HG02610 (cell line): ENCODE measurements at regions not wholly inside any gene's neighbourhood (a gene's known extent, or its start where the extent isn't known, plus 50 kb on each side); places are given as distances from the start of the nearest gene placed in this dataset.
"Not testable (repeated sequence)": the region's sequence is repeated elsewhere in the genome, so short reads cannot be mapped to it uniquely, and the experiment has no call there.

Source experiments
- ATAC-seq: cut with Tn5 transposase; IDR thresholded peaks from one replicate; pipeline ENCODE4 v1.9.1; 2021; ENCODE audit warnings: mild to moderate bottlenecking, moderate library complexity; ENCODE audit not compliant: unreplicated experiment

DNA sequence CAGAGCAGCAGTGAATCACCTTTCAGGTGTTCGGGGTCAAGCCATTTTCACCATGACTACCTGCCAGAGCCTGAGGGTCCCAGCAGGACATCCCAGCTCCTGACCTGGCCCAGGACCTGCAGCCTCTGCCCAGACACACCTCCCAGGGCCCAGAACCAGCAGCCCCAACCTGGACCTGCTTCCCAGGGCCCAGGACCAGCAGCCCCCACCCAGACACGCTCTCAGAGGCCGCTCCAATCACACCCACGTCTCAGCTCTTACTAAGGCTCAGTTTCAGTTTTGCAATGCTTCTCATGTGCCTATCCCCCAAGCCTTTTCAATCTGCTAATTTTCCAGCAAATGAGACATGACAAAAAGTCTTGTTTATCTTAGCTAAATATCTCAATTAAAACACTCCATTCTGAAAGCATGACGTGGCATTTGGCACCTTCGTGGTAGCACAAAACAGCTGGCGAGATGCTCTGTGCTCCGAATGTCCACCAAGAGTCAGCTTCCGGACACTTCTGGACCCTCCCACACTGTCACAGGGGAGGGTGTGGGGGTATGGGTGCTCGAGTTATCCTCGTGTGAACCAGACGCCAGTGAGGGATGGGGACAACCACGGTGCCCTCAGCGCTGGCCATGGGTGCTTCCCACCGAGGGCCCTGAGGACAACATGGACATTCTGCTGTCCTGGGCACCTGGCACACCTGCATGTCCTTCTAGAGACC lies 253.2 kb downstream of the DLL1 start:
- no peak for ATAC-seq

DNA sequence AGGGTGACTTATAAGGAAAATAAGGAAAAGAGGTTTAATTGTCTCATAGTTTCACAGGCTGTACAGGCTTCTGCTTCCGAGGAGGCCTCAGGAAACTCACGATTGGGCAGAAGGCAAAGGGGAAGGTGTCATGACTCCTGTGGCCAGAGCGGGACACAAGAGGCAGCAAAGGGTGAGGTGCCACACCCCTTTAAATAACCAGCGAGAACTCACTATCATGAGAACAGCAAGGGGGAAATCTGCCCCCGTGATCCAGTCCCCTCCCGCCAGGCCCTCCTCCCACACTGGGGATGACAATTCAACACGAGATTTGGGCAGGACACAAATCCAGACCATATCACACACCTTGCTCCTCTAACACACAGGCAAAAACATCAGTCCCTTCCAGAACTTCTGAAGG lies 254.0 kb downstream of the DLL1 start:
- ATAC-seq = no peak

DNA sequence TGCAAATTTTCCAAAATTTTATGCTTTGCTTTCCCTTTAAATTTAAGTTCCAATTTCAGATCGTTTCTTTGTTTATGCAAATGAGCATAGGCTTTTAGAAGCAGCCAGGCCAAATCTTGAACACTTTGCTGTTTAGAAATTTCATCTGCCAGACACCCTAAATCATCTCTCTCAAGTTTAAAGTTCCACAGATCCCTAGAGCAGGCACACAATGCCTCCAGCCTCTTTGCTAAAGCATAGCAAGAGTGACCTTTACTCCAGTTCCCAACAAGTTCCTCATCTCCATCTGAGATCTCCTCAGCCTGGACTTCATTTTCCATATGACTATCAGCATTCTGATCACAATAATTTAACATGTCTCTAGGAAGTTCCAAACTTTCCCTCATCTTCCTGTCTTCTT lies 254.5 kb downstream of the DLL1 start:
- not testable (repeated sequence) for ATAC-seq

DNA sequence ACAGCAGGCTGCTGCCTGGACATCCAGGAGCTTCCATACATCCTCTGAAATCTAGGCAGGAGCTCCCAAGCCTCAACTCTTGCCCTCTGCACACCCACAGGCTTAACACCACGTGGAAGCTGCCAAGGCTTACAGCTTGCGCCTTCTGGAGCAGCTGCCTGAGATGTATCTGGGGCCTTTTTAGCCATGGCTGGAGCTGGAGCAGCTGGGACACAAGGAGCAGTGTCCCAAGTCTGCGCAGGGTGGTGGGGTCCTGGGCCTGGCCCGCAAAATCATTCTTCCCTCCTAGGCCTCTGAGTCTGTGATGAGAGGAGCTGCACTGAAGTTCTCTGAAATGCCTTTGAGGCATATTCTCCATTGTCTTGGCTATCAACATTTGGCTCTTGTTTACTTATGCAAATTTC lies 255.0 kb downstream of the DLL1 start:
- no peak for ATAC-seq

DNA sequence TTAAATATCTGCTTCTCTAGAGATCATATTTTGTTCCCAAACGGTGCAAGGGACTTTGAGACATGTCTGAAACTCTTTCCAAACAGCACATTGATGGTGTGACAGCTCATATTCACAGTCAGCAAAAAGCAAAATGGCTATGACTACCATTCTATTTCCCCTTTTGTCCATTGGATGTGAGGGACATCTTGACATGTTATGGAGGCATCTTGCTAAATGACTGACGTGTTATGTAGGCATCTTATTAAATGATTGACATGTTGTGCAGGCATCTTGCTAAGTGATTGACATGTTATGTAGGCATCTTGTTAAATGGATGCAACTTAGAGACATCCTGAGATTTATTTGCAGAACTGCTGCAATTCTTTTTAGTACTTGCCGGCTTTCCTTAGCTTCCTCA lies 255.8 kb downstream of the DLL1 start:
- ATAC-seq = no peak

DNA sequence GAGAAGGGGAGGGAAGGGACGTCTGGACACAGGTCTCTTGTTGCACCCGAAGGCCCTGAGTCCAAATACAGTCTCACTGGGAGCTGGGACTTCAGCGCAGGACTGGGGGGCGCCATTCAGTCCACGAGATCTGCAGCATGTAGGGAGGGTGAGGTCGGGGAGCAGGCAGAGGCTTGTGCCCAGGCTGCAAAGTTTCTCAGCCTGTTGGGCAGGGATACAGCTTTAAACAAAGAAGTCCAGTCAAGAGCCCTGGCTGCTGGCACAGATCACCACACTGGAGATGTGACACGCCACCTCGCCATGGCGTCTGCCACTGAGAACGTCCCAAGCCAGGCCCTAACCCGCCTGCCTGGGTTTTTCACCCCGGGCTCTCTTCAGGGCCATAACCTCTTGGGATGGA lies 256.6 kb downstream of the DLL1 start:
- ATAC-seq = no peak

DNA sequence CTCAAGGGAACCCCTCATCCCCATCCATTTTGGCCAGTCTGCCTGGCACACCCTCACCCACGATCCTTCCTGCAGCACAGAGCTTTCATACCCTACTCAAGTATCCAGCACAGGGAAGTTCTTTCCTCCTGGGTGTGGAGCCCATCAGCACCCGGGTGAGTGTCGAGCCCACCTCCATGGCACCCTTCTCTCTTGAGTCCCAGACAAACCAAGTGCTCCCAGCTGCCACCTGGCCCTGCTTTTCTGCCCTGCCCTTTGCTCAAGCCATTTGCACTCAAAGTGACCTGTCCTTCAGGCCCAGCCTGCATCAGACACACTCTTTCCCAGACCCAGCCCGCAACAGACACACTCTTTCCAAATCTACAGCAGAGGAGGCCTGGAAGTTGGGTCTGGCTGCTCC lies 257.2 kb downstream of the DLL1 start:
- no peak for ATAC-seq

DNA sequence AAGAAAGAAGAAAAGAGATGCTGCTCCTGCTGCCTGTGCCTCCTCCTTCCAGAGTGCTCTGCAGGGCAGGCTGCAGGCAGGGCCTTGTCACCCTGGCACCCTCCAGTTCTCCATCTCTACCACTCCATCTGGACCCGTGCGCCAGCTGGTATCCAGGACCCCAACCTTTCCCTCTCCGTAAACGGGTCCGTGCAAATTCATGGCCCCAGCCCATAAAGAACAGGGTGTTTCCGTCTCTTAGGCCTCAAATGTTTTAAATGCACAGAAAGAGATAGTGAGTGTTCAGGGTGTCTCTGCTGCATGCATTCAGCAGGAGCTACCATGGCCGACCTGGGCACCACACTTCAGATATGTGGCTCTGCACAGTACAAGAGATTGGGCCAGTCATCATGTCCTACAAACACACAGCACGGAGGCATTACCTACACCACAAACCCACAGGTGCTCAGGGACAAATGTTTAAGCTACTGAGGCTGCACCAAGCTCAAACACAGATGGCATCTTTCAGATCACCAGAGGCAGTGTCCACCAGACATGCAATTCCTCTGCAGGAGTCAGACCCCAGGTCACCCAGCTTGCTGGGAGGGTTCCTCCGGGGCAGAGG lies 258.1 kb downstream of the DLL1 start:
- no peak for ATAC-seq

DNA sequence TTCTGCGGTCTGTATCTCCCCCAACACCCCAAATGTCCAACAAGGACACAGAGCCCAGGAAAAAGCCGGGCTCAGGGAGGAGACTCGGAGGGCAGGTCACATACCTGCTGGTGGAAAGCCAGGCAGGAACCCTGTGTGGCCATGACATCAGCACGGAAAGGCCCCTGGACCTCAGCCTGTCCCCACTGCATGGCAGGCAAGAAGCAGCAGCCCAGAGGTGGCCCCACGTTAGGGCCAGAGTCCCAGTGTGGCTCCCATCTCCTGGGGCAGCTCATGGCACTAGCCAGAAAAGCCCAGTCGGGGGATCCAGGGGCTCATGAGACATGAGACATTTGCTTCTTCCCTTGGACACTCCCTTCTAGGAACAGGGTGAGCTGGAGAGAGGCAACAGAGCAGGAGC lies 258.7 kb downstream of the DLL1 start:
- no peak for ATAC-seq

DNA sequence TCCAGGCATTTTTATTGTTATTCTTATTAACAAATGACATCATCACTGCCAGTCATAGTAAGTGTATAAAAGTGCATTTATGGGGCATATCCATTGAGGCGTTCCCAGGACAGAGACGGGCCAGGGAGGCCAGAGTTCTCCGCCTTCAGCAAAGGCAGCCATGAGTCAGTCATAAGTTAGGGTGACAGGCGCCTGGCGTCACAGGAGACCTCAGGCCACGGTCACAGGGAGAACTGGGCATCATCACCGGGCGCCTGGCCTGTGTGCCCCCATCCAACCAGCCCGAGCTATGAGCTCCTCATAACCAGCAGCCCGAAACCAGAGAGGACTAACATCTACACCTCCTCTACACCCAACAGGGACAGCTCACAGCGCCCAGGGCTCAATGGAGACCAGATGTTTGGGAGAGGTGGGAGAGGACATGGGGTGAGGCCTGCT lies 259.2 kb downstream of the DLL1 start:
- ATAC-seq = no peak

DNA sequence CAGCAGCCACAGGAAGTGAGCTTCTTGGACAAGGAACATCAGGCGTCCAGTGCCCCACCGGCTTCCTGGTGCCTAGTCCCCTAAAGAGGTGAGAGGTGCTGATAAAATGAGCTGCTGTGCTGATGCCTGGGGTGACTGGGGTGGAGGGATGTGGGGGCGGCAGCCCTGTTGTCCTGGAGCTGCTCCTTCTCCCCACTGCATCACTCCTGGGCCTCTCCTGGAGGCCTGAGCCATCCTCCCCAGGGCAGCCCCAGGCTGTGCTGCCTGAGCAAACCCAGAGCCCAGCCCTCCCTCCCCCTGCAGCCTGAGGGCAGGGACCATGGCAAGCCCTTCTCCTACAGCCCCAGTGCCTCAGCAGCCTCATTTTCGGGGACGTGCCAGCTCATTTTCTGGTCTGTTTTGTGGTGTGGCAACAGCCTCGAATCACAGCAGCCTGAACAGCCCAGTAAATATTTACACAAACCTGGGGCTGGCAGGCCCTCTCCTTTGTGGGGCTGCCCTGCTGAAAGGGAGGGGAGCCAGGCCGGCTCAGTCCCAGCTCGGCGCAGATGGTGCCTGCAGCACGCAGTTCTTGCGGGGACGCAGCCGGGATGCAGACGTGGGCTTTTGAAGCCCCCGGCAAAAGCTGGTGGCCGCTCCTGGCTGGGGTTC lies 259.9 kb downstream of the DLL1 start:
- ATAC-seq = no peak

DNA sequence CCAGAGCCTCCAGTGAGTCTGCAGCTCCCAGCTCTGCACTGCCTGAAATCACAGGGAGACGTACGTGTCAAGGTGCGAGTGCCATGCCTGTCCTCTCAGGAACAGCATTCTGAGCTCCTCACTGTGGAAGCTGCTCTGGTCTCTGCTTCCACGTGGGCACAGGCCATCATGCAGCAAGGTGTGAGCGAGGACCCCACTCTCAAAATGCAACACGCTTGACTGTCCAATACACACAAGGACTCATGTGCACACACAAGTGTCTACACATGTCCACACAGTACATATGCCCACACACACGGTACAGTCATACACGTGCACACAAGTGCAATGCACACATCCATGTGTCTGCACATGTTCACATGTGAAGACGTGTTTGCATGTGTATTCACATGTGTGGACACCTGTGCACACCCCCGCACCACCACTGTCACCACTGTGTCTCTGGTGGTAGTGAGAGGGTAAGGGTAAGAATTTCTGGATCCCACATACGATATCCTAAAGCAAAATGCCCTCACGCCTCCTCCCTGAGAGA lies 260.5 kb downstream of the DLL1 start:
- no peak for ATAC-seq

DNA sequence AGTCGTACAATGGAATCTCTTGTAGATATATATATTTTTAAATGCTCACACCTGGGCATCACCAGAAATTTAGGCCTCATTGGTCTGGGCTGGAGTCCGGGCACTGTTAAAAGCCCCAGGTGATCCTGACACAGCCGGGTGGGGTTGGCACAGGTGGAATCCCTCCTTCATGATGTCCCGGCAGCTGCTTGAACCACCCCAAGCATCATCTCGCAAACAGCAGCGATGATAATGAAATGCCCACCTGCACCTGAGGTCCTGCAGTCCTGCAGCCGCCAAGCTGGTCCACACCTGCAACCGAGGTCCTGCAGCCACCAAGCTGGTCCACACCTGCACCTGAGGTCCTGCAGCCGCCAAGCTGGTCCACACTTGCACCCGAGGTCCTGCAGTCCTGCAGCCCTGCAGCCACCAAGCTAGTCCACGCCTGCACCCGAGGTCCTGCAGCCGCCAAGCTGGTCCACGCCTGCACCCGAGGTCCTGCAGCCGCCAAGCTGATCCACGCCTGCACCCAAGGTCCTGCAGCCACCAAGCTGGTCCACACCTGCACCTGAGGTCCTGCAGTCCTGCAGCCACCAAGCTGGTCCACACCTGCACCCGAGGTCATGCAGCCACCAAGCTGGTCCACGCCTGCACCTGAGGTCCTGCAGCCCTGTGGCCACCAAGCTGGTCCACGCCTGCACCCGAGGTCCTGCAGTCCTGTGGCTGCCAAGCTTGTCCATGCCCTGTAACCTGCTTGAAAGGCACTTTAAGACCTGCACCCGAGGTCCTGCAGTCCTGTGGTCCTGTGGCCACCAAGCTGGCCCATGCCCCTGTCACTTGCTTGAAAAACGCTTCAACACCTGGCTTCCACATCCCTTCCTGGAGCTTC lies 261.2 kb downstream of the DLL1 start:
- ATAC-seq = no peak

DNA sequence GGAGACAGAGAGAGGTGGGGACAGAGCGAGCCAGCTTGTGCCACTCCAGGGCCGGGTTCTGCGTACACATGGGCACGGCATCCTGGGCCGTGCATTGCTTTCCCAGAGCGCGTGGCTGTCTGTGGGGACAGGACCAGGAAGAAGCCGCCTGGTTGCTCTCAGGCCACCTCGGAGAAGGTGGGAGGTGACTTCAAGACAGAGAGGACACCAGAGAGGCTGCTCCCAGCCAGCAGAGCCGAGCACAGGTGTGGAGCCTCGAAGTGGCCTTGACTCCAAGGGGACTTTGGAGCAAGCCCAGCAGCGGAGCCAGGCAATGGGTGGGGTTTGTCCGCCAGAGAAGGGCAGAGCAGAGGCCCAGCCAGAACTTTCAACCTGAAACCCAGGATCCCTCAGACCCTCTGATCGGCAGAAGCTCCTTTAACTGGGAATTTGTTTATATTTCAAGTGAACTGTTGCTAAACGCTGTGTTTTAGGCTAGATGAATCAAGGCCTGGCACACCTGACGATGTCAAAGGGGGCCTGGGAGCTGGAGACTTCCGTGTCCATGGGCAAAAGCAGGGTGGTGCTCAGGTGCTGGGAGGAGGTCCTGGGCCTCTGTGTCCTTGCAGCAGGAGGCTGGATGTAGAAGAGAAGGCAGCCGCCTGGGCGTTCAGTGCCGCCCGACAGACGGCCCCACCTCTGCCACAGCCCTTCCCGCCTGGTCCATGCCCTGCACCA lies 262.1 kb downstream of the DLL1 start:
- ATAC-seq = no peak

DNA sequence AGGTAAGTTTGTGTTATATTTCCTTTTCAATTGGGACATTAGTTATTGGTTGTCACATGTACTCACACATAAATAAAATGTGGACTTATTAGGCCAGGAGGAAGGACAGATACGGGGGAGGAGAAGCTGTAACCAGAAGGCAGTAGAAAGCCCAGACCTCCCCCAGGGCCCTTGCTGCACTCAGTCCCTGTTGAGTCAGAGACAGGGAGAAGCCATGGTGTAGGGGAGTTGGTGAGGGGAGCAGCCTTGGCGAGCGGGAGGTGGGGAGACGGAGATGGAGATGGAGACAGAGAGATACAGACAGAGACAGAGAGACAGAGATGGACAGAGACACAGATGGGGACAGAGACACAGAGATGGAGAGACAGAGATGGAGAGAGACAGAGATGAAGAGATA lies 263.2 kb downstream of the DLL1 start:
- no peak for ATAC-seq

DNA sequence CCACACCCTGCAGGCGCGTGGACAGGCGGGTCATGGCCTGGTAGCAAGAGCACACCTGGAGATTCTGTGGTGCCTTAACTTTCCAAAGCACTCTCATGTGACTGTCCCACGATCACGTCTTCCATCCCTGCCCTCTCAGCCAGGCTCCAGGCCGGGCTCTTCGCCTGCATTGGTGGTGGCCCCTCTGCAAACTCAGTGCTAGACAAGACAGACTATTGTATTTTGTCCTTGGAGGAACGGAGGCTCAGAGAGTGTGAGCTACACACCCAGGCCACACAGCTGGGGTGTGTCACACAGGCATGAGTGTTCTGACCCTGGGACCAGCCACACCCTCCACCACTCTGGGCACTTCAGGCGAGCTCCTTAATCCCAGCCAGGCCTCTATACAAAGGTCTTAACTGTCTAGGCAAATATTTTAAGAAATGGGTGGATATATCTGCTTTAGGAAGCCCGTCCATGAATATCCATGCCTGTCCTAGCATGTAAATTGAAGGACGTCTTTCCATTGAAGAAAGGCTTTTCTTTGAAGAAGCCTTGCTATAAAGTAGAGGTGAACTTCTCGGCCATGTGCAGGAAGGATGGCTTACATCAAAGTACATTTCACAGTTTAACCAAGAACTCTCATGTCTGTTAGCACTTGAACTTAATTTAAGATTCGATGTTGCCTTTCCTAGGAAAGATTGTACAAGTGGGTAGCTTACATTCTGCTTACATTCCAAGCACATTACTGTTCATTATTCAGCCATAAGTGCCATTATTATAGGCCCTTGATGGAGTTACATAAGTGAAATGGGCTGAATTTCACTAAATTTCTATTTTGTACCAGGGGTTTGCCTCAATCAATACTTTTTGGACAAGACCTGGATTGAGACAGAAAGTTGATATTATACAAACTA lies 263.9 kb downstream of the DLL1 start:
- no peak for ATAC-seq

DNA sequence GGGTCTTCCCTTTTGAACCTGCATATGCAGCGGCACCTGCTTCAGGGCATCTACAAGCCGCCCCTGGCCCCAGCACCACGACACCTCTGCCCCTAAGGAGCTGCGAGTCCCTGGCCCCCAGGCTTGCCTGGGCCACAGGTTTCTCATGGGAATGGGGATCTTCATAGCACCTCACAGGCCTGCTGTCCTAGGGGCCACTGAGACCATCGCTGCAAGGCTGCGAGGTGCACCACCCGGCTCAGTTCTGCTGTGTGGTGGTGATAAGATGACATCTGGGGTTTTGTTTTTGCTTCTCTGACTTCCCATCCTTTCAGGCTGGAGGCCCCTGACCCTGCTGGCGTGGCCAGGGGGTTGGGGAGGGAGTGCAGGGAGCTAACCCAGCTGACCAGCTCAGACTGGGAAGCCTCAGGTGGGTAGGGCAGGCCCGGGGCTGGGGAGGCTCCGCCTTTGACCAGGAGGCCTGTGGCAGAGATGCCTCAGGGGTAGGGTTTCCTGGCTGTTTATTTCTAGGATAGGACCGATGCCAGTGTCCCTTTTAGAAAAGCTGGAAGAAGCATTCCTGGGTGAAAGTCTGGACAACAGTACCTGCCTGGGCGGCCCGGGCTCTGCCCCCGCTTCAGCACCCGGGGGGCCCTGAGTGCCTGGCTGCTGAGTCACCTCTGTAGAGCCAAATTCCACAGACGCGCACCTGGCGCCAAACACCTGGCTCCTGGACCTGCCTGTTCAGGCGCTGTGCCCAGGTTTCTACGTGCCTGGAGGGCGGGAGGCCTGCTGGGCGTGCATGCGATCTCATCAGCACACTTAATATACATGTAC lies 264.7 kb downstream of the DLL1 start:
- ATAC-seq = no peak

DNA sequence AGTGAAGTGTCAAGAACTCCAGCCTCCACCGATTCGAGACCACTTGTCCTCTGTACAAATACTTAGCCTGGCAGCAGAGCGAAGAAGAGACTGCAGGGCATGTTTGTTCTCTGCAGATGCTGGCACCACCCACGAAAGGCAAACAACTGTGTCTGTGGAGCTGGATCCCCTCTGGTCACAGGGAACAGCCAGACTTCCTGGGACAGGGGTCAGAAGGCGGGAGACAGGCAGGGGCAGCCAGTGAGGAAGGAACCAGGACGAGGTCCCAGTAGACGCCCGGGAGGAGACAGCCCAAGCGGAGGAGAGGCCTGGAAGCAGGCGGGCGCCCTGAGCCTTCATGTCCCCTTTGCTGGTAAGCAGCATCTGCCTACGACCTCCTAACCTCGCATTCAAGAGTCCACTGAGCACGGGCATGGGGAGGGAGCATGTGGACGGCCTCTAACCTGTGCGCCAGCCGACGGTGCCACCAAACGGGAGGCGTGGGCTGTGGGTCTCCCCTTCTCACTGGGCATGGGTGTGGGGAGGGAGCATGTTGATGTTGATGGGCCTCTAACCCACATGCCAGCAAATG lies 265.5 kb downstream of the DLL1 start:
- no peak for ATAC-seq
